ENCODE measurements at regions not wholly inside any gene's neighbourhood (a gene's known extent, or its start where the extent isn't known, plus 50 kb on each side); places are given as distances from the start of the nearest gene placed in this dataset.
A peak's percentile ranks its signal among the peaks of the same experiment; 100 is the strongest.

- no peak for DNase-seq (ENCODE audit: low read depth)
- TF ChIP-seq CTCF (IDR thresholded peaks at IDR 0.05; ENCODE audit: insufficient read depth, low read depth, low read length), result no peak
- no peak overlapping the region for H3K4me3 ChIP-seq (ENCODE audit: low read depth, low read length)
Observed at GRCh38 chr12:30314506-30315100, 381.1 kb downstream of the IPO8 start.

- DNase-seq (ENCODE audit: low read depth), result no peak
- TF ChIP-seq CTCF (IDR thresholded peaks at IDR 0.05; ENCODE audit: insufficient read depth, low read depth, low read length), result no peak
Observed at GRCh38 chr12:30308010-30308717, 387.5 kb downstream of the IPO8 start.

GRCh38 chr12:30304528-30304927 is 391.1 kb downstream of the IPO8 start:
- TF ChIP-seq CTCF (IDR thresholded peaks at IDR 0.05; ENCODE audit: insufficient read depth, low read depth, low read length), result no peak
- DNase-seq (ENCODE audit: low read depth), result no peak
- no peak overlapping the region for H3K4me3 ChIP-seq (ENCODE audit: low read depth, low read length)

More at GRCh38 chr12:30308010-30308717, 387.5 kb downstream of the IPO8 start:
- H3K4me3 ChIP-seq (ENCODE audit: low read depth, low read length), result no peak overlapping the region

GRCh38 chr12:30301291-30301690 is 394.4 kb downstream of the IPO8 start:
- no peak for DNase-seq (ENCODE audit: low read depth)
- H3K4me3 ChIP-seq (ENCODE audit: low read depth, low read length), result no peak overlapping the region
- no peak for TF ChIP-seq CTCF (IDR thresholded peaks at IDR 0.05; ENCODE audit: insufficient read depth, low read depth, low read length)

- no peak overlapping the region for H3K4me3 ChIP-seq (ENCODE audit: low read depth, low read length)
- no peak for TF ChIP-seq CTCF (IDR thresholded peaks at IDR 0.05; ENCODE audit: insufficient read depth, low read depth, low read length)
- DNase-seq (ENCODE audit: low read depth), result no peak
Observed at GRCh38 chr12:30296486-30296885, 399.2 kb downstream of the IPO8 start.

GRCh38 chr12:30286345-30286926 is 409.2 kb downstream of the IPO8 start:
- DNase-seq (ENCODE audit: low read depth), result peak; percentile 50
- H3K4me3 ChIP-seq (ENCODE audit: low read depth, low read length), result no peak overlapping the region
- TF ChIP-seq CTCF (IDR thresholded peaks at IDR 0.05; ENCODE audit: insufficient read depth, low read depth, low read length), result peak; percentile 66
